ENCODE measurements at regions not wholly inside any gene's neighbourhood (a gene's known extent, or its start where the extent isn't known, plus 50 kb on each side); places are given as distances from the start of the nearest gene placed in this dataset.

DNA sequence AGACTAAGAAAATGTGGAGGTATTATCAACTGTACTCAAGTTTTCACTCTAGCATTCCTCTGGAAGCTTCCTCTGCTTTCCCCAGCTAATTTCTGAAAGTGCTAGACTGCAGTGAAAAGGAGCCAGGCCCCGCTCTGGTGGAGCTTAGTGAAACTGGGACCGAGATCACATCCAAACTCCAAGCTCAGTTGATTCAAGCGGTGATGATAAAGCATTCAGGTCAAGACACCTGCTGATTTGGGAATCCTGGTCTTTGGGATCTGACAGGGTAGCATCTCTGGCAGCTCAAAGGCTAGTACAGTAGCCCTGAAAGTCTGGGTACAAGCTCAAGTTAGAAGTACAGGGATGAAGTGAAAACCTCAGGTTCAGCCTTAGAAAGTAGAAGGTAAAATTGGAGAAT is 120.2 kb upstream of the CRIM1 start:
- no peak for TF ChIP-seq POLR2A (IDR thresholded peaks at IDR 0.05)
- TF ChIP-seq, protein P1, sequence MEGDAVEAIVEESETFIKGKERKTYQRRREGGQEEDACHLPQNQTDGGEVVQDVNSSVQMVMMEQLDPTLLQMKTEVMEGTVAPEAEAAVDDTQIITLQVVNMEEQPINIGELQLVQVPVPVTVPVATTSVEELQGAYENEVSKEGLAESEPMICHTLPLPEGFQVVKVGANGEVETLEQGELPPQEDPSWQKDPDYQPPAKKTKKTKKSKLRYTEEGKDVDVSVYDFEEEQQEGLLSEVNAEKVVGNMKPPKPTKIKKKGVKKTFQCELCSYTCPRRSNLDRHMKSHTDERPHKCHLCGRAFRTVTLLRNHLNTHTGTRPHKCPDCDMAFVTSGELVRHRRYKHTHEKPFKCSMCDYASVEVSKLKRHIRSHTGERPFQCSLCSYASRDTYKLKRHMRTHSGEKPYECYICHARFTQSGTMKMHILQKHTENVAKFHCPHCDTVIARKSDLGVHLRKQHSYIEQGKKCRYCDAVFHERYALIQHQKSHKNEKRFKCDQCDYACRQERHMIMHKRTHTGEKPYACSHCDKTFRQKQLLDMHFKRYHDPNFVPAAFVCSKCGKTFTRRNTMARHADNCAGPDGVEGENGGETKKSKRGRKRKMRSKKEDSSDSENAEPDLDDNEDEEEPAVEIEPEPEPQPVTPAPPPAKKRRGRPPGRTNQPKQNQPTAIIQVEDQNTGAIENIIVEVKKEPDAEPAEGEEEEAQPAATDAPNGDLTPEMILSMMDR (IDR thresholded peaks at IDR 0.05) = no peak
